HepG2 (cell line): ENCODE measurements at regions not wholly inside any gene's neighbourhood (a gene's known extent, or its start where the extent isn't known, plus 50 kb on each side); places are given as distances from the start of the nearest gene placed in this dataset.

Source experiments
- ARNT ChIP-seq: fragments of 450-650 bp; IDR thresholded peaks from 2 replicates; pipeline ENCODE4 v1.6.1; 2017
- CENPX ChIP-seq: sonication (generic); formaldehyde crosslinking; IDR thresholded peaks from 2 replicates; pipeline ENCODE4 v1.9.0; 2021; ENCODE audit warnings: mild to moderate bottlenecking, missing genetic modification reagents, moderate library complexity
- EHMT2 ChIP-seq: fragments of 200-600 bp; sonication (generic); IDR thresholded peaks from 2 replicates; pipeline ENCODE4 v1.7.0; 2017; ENCODE audit warnings: antibody characterized with exemption, low read depth, low read length, borderline replicate concordance
- ELF1 ChIP-seq: sonication (generic); formaldehyde crosslinking; IDR thresholded peaks from 2 replicates; pipeline ENCODE4 v1.4.0; 2020; ENCODE audit warnings: missing genetic modification reagents
- HOXA3 ChIP-seq: sonication (generic); formaldehyde crosslinking; IDR thresholded peaks from 2 replicates; pipeline ENCODE4 v1.5.0; 2020; ENCODE audit warnings: missing genetic modification reagents
- HOXA9 ChIP-seq: sonication (generic); formaldehyde crosslinking; IDR thresholded peaks from 2 replicates; pipeline ENCODE4 v1.8.1; 2022; ENCODE audit warnings: missing genetic modification reagents, mild to moderate bottlenecking, moderate library complexity, borderline replicate concordance
- KMT2A ChIP-seq: sonication (generic); formaldehyde crosslinking; IDR thresholded peaks from 2 replicates; pipeline ENCODE4 v1.4.0; 2020; ENCODE audit warnings: missing genetic modification reagents
- MTF2 ChIP-seq: sonication (generic); formaldehyde crosslinking; IDR thresholded peaks from 2 replicates; pipeline ENCODE4 v1.5.0; 2020; ENCODE audit warnings: missing genetic modification reagents, borderline replicate concordance
- PAF1 ChIP-seq: IDR thresholded peaks from 2 replicates; pipeline ENCODE4 v1.6.1; 2016; ENCODE audit warnings: missing genetic modification reagents, missing compliant biosample characterization
- PPARG ChIP-seq: conservative IDR thresholded peaks from 2 replicates; pipeline ENCODE4 v1.6.1; 2016; ENCODE audit warnings: missing biosample characterization, missing genetic modification reagents
- RBFOX2 ChIP-seq: fragments of 200-400 bp; formaldehyde crosslinking; IDR thresholded peaks from 2 replicates; pipeline ENCODE4 v1.6.1; 2017; ENCODE audit warnings: low read depth, mild to moderate bottlenecking, low read length
- ZFP37 ChIP-seq: sonication (generic); formaldehyde crosslinking; IDR thresholded peaks from 2 replicates; pipeline ENCODE4 v1.4.0; 2020; ENCODE audit warnings: missing genetic modification reagents, borderline replicate concordance
- ZNF224 ChIP-seq: sonication (generic); formaldehyde crosslinking; IDR thresholded peaks from 2 replicates; pipeline ENCODE4 v1.5.0; 2020; ENCODE audit warnings: mild to moderate bottlenecking, missing genetic modification reagents
- ZNF816 ChIP-seq: sonication (generic); formaldehyde crosslinking; IDR thresholded peaks from 2 replicates; pipeline ENCODE4 v1.8.0; 2022; ENCODE audit warnings: missing genetic modification reagents, mild to moderate bottlenecking, borderline replicate concordance
- ZNF891 ChIP-seq: sonication (generic); formaldehyde crosslinking; IDR thresholded peaks from 2 replicates; pipeline ENCODE4 v1.5.0; 2020; ENCODE audit warnings: mild to moderate bottlenecking, missing genetic modification reagents
- TF ChIP-seq, protein P1 (sequence below): sonication (generic); formaldehyde crosslinking; IDR thresholded peaks from 2 replicates; pipeline ENCODE4 v1.4.0; 2020; ENCODE audit warnings: missing genetic modification reagents
- TF ChIP-seq, protein P2 (sequence below): IDR thresholded peaks from 2 replicates; pipeline ENCODE4 v1.6.1; 2016; ENCODE audit warnings: missing genetic modification reagents, missing compliant biosample characterization
- TF ChIP-seq, protein P3 (sequence below): IDR thresholded peaks from 2 replicates; pipeline ENCODE4 v1.6.1; 2016; ENCODE audit warnings: missing compliant biosample characterization, missing genetic modification reagents, borderline replicate concordance
- TF ChIP-seq, protein P4 (sequence below): sonication (generic); formaldehyde crosslinking; IDR thresholded peaks from 2 replicates; pipeline ENCODE4 v1.5.1; 2020; ENCODE audit warnings: missing genetic modification reagents, mild to moderate bottlenecking, borderline replicate concordance
- TF ChIP-seq, protein P5 (sequence below): sonication (generic); formaldehyde crosslinking; IDR thresholded peaks from 2 replicates; pipeline ENCODE4 v1.5.0; 2020; ENCODE audit warnings: missing genetic modification reagents

DNA sequence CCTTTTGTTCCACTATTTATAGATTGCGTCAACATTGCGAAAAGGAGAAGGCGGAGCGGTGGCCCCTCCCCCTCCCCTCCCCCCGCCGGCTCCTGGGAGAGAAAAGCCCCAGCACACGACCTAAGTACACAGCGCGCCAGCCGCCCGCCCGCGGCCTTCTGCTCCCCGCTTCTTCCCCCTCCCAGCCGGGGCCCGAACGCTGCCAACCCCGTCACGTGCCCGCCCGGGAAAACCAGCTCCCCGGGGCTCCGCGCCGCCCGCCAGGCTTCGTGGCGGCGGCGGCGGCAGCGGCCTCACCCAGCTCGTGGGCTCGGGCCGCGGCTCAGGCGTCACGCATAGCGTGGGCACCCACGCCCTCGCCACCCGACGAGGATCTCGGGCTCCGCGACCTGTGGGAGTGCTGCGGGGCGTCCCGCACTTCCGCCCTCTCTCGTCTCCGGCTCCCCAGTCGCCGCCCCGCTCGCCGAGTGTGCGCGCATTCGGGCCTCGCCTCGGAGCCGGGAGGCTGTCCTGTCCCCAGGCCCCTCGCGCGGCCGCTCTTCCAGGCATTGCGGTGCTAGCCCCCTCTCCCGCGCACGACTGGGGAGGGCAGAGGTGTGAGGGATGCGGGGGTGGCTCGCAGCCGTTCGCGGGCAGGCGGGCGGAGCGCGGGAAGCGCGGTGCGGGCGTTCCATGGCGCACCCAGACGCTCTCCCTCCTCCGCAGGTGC, 110.5 kb downstream of the KCNRG start (continued):
- TF ChIP-seq, protein P1, sequence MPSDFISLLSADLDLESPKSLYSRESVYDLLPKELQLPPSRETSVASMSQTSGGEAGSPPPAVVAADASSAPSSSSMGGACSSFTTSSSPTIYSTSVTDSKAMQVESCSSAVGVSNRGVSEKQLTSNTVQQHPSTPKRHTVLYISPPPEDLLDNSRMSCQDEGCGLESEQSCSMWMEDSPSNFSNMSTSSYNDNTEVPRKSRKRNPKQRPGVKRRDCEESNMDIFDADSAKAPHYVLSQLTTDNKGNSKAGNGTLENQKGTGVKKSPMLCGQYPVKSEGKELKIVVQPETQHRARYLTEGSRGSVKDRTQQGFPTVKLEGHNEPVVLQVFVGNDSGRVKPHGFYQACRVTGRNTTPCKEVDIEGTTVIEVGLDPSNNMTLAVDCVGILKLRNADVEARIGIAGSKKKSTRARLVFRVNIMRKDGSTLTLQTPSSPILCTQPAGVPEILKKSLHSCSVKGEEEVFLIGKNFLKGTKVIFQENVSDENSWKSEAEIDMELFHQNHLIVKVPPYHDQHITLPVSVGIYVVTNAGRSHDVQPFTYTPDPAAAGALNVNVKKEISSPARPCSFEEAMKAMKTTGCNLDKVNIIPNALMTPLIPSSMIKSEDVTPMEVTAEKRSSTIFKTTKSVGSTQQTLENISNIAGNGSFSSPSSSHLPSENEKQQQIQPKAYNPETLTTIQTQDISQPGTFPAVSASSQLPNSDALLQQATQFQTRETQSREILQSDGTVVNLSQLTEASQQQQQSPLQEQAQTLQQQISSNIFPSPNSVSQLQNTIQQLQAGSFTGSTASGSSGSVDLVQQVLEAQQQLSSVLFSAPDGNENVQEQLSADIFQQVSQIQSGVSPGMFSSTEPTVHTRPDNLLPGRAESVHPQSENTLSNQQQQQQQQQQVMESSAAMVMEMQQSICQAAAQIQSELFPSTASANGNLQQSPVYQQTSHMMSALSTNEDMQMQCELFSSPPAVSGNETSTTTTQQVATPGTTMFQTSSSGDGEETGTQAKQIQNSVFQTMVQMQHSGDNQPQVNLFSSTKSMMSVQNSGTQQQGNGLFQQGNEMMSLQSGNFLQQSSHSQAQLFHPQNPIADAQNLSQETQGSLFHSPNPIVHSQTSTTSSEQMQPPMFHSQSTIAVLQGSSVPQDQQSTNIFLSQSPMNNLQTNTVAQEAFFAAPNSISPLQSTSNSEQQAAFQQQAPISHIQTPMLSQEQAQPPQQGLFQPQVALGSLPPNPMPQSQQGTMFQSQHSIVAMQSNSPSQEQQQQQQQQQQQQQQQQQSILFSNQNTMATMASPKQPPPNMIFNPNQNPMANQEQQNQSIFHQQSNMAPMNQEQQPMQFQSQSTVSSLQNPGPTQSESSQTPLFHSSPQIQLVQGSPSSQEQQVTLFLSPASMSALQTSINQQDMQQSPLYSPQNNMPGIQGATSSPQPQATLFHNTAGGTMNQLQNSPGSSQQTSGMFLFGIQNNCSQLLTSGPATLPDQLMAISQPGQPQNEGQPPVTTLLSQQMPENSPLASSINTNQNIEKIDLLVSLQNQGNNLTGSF, result peak; percentile 75; the same call in 1 of the 2 replicates
- TF ChIP-seq ZNF891 (CRISPR knock-in tag), result peak; percentile 78
- no peak for TF ChIP-seq ZNF816 (CRISPR knock-in tag)
- peak; percentile 66 for TF ChIP-seq HOXA3 (CRISPR knock-in tag)
- TF ChIP-seq CENPX (CRISPR knock-in tag), result no peak
- TF ChIP-seq, protein P2, sequence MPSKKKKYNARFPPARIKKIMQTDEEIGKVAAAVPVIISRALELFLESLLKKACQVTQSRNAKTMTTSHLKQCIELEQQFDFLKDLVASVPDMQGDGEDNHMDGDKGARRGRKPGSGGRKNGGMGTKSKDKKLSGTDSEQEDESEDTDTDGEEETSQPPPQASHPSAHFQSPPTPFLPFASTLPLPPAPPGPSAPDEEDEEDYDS (CRISPR knock-in tag), result peak; percentile 73; the same call in 1 of the 2 replicates
- no peak for TF ChIP-seq EHMT2
- peak; percentile 75; the same call in 1 of the 2 replicates for TF ChIP-seq KMT2A (CRISPR knock-in tag)
- TF ChIP-seq RBFOX2, result peak; percentile 90
- TF ChIP-seq MTF2 (CRISPR knock-in tag), result peak; percentile 69; the same call in 1 of the 2 replicates
- TF ChIP-seq, protein P3, sequence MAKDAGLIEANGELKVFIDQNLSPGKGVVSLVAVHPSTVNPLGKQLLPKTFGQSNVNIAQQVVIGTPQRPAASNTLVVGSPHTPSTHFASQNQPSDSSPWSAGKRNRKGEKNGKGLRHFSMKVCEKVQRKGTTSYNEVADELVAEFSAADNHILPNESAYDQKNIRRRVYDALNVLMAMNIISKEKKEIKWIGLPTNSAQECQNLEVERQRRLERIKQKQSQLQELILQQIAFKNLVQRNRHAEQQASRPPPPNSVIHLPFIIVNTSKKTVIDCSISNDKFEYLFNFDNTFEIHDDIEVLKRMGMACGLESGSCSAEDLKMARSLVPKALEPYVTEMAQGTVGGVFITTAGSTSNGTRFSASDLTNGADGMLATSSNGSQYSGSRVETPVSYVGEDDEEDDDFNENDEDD (CRISPR knock-in tag), result peak; percentile 45
- TF ChIP-seq, protein P4, sequence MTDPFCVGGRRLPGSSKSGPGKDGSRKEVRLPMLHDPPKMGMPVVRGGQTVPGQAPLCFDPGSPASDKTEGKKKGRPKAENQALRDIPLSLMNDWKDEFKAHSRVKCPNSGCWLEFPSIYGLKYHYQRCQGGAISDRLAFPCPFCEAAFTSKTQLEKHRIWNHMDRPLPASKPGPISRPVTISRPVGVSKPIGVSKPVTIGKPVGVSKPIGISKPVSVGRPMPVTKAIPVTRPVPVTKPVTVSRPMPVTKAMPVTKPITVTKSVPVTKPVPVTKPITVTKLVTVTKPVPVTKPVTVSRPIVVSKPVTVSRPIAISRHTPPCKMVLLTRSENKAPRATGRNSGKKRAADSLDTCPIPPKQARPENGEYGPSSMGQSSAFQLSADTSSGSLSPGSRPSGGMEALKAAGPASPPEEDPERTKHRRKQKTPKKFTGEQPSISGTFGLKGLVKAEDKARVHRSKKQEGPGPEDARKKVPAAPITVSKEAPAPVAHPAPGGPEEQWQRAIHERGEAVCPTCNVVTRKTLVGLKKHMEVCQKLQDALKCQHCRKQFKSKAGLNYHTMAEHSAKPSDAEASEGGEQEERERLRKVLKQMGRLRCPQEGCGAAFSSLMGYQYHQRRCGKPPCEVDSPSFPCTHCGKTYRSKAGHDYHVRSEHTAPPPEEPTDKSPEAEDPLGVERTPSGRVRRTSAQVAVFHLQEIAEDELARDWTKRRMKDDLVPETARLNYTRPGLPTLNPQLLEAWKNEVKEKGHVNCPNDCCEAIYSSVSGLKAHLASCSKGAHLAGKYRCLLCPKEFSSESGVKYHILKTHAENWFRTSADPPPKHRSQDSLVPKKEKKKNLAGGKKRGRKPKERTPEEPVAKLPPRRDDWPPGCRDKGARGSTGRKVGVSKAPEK (CRISPR knock-in tag), result no peak
- TF ChIP-seq, protein P5, sequence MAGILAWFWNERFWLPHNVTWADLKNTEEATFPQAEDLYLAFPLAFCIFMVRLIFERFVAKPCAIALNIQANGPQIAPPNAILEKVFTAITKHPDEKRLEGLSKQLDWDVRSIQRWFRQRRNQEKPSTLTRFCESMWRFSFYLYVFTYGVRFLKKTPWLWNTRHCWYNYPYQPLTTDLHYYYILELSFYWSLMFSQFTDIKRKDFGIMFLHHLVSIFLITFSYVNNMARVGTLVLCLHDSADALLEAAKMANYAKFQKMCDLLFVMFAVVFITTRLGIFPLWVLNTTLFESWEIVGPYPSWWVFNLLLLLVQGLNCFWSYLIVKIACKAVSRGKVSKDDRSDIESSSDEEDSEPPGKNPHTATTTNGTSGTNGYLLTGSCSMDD (CRISPR knock-in tag), result 0 out of 2 replicates have a peak, but pooled peaks have one; percentile 26
- TF ChIP-seq ZNF224 (CRISPR knock-in tag), result no peak
- no peak for TF ChIP-seq HOXA9 (CRISPR knock-in tag)
- no peak for TF ChIP-seq PAF1 (CRISPR knock-in tag)
- no peak for TF ChIP-seq PPARG
- TF ChIP-seq ZFP37 (CRISPR knock-in tag), result no peak
- peak; percentile 27; the same call in 1 of the 2 replicates for TF ChIP-seq ELF1 (CRISPR knock-in tag)
- TF ChIP-seq ARNT, result no peak
